Adrenal gland (tissue), 9 donors: ENCODE measurements at regions not wholly inside any gene's neighbourhood (a gene's known extent, or its start where the extent isn't known, plus 50 kb on each side); places are given as distances from the start of the nearest gene placed in this dataset.

Experiments used
- DNase-seq, 7 donors: peaks; one replicate each; pipeline ENCODE4 v3.0.0-alpha.2; 2019 to 2020
- H3K27ac ChIP-seq, 5 donors: fragments of 200-600 bp; sonication (generic) in 4 of 5; 1 replicate in 3 of 5; 2 replicates in 2 of 5; pipeline versions ENCODE4 v1.5.1 to v1.8.0; 2016 to 2020; ENCODE audit warnings: mild to moderate bottlenecking in 1 of 5
- H3K27me3 ChIP-seq: fragments of 200-600 bp; 2 replicates; pipeline ENCODE4 v1.8.0; 2021
- H3K36me3 ChIP-seq, 2 donors: fragments of 200-600 bp; replicated peaks in 1 of 2; 1 replicate in 1 of 2; 2 replicates in 1 of 2; pipeline versions ENCODE4 v1.5.1 to v1.8.0; 2018 to 2022
- H3K4me1 ChIP-seq, 2 donors: fragments of 200-600 bp; replicated peaks in 1 of 2; 1 replicate in 1 of 2; 2 replicates in 1 of 2; pipeline versions ENCODE4 v1.5.1 to v1.8.0; 2018 to 2021
- H3K4me3 ChIP-seq, 4 donors: fragments of 200-600 bp; sonication (generic) in 3 of 4; one replicate each; pipeline ENCODE4 v1.5.1; 2016 to 2018
- H3K9me3 ChIP-seq, 3 donors: fragments of 200-600 bp; sonication (generic) in 1 of 3; replicated peaks in 1 of 3; 1 replicate in 2 of 3; 2 replicates in 1 of 3; pipeline versions ENCODE4 v1.5.1 to v1.8.0; 2016 to 2021
- POLR2A ChIP-seq, 2 donors: fragments of 450-650 bp; IDR thresholded peaks; one replicate each; pipeline ENCODE4 v1.6.1; 2017; ENCODE audit warnings: antibody characterized with exemption in 2 of 2, mild to moderate bottlenecking in 2 of 2, moderate library complexity in 1 of 2
- WGBS, 4 donors: extraction: QIAGEN DNeasy Blood & Tissue Kit in 2 of 4; methylation state at CpG; one replicate each; pipeline versions ENCODE4 v1.1.5 to v1.1.7; 2013 to 2017; 5-methylcytosine and 5-hydroxymethylcytosine counted together
- intact Hi-C, 2 donors: fragments of 100-400 bp; cut with DNase I; formaldehyde crosslinking; loops; one replicate each; pipeline versions ENCODE4 v1.14.1 to v1.15.0; 2022 to 2023
- TF ChIP-seq, protein P1 (sequence below), 6 experiments: fragments of 450-650 bp in 4 of 6; fragments of 200-600 bp in 2 of 6; sonication (generic) in 1 of 6; IDR thresholded peaks; 1 replicate in 5 of 6; 2 replicates in 1 of 6; pipeline versions ENCODE4 v1.5.1 to v1.8.0; 2016 to 2021; ENCODE audit warnings: antibody characterized with exemption in 6 of 6, mild to moderate bottlenecking in 2 of 6, moderate library complexity in 1 of 6
- donor health status: healthy with polysubstance abuse.
- donor health status: Bipolar disorder and iron deficiency.
- donor health status: DM: yes; HTN: yes; CAD: no.
- donor health status: DM: no; HTN: no; CAD: no.
- donor health status: DM: no; HTN: no; CAD: no.

DNA sequence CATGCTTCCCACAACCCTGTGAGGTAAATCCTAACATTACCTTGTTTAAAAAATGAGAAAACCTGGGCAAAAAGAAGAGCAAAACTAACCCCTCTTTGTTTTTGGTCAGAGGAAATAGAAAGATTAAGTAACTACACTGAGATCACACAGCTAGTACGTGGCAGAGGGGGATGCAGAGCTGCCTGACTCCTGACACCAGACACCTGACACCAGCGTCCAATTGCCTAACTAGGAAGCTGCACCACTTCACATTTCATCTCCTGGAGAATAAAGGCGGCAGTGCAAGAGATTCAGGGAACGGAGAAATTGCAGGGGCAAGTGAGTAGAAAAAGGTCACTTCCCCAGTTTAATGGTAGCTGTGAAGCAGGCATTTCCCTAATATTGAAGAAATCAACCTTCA is 229.3 kb upstream of the PTBP2 start:
- intact Hi-C loops = no loop called here
- Histone ChIP-seq H3K4me3 (no peak overlapping the region), H3K9me3 (no peaks in the 10 kb centered on the region), H3K27me3 (no peaks in the 10 kb centered on the region), H3K4me1 (no peaks in the 10 kb centered on the region), H3K36me3 (no peaks in the 10 kb centered on the region), H3K27ac (no peak overlapping the region)
- WGBS, 4 donors = 57 to 72% (median 64%) methylated on average over 4 of the region's 4 CpGs
- no peak for DNase-seq
- TF ChIP-seq POLR2A (IDR thresholded peaks at IDR 0.05) = no peak
- TF ChIP-seq, protein P1, sequence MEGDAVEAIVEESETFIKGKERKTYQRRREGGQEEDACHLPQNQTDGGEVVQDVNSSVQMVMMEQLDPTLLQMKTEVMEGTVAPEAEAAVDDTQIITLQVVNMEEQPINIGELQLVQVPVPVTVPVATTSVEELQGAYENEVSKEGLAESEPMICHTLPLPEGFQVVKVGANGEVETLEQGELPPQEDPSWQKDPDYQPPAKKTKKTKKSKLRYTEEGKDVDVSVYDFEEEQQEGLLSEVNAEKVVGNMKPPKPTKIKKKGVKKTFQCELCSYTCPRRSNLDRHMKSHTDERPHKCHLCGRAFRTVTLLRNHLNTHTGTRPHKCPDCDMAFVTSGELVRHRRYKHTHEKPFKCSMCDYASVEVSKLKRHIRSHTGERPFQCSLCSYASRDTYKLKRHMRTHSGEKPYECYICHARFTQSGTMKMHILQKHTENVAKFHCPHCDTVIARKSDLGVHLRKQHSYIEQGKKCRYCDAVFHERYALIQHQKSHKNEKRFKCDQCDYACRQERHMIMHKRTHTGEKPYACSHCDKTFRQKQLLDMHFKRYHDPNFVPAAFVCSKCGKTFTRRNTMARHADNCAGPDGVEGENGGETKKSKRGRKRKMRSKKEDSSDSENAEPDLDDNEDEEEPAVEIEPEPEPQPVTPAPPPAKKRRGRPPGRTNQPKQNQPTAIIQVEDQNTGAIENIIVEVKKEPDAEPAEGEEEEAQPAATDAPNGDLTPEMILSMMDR (IDR thresholded peaks at IDR 0.05) = no peak

DNA sequence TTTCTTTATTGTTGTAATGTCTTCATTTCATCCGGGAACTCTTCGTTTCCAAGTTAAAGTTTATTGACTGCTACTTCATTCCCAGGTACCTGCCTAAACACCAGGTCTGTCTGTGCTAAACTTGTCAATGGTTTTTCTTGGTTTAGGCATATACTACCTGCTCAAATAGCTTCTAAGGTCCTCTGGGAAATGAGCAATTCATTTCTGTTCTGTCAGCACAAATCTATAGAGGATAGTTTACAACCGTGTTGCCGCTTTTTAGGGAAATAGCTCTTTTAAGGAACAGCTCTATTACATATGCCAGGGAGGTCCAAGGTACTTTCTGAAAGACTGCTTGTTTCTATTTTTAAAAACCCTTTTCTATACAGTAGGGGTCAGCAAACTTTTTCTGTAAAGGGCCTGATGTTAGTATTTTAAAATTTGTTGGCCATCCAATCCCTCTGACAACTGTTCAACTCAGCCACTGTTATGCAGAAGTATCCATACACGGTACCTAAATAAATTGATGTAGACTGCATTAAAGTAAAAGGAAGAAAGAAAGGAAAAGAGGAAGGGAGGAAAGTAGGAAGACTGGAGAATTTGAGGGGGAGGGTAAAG is 222.7 kb upstream of the PTBP2 start:
- Histone ChIP-seq H3K4me1 (no peaks in the 10 kb centered on the region), H3K9me3 (no peaks in the 10 kb centered on the region), H3K27ac (no peak overlapping the region), H3K27me3 (no peaks in the 10 kb centered on the region), H3K4me3 (no peak overlapping the region), H3K36me3 (no peaks in the 10 kb centered on the region)
- TF ChIP-seq POLR2A (IDR thresholded peaks at IDR 0.05) = no peak
- TF ChIP-seq, protein P1 (IDR thresholded peaks at IDR 0.05) = no peak
- no peak for DNase-seq
- intact Hi-C loops = no loop called here
- 74 to 84% (median 76%) methylated on average over 5 of the region's 5 CpGs for WGBS, 4 donors

DNA sequence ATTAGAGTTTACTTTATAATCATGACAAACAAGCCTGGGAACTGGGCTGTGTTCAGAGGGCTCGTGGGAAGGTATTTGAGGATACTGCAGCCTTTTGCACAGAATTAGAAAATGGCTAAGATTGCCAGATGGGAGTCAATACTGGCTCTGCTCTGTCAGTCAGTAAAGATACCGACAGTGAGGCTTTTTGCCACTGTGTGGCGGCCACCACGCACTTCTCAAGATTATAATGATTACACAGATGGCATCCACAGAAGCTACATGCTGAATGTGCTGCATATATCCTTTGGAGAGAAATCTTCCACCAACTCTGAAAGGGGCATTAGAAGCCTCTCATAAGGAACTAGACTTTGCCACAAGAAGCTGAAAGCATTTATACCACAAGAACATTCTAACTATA is 213.4 kb upstream of the PTBP2 start:
- DNase-seq = no peak
- Histone ChIP-seq H3K4me1 (no peaks in the 10 kb centered on the region), H3K36me3 (no peaks in the 10 kb centered on the region), H3K27ac (no peak overlapping the region), H3K27me3 (no peaks in the 10 kb centered on the region), H3K4me3 (no peak overlapping the region), H3K9me3 (no peaks in the 10 kb centered on the region)
- 74 to 83% (median 77%) methylated on average over 4 of the region's 4 CpGs for WGBS, 4 donors
- no peak for TF ChIP-seq POLR2A (IDR thresholded peaks at IDR 0.05)
- TF ChIP-seq, protein P1 (IDR thresholded peaks at IDR 0.05) = no peak
- intact Hi-C loops = no loop called here

DNA sequence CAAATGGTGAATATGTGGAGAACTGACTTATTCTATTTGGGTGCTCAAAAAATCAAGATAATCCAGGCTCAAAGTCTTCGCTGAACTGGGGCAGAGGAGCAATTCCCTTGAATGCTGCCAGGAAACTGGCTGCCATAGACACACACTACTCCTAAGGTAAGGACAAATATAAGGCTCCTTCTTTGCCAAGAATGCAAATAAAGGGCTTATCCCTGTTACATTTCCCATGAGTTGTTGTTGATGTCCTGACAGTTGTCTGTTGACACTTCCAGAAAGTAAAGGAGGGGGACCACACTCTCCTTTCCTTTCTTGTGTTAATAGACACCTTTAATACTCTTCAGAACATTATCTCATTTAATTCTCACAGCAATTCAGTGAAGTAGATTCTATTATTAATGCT is 212.2 kb upstream of the PTBP2 start:
- intact Hi-C loops = no loop called here
- Histone ChIP-seq H3K36me3 (no peaks in the 10 kb centered on the region), H3K4me1 (no peaks in the 10 kb centered on the region), H3K9me3 (no peaks in the 10 kb centered on the region), H3K27ac (no peak overlapping the region), H3K27me3 (no peaks in the 10 kb centered on the region), H3K4me3 (no peak overlapping the region)
- no peak for TF ChIP-seq POLR2A (IDR thresholded peaks at IDR 0.05)
- TF ChIP-seq, protein P1 (IDR thresholded peaks at IDR 0.05) = no peak
- DNase-seq = no peak
- 86 to 98% (median 88%) methylated on average over 1 of the region's 1 CpG for WGBS, 4 donors
